Lower leg skin (tissue), 4 donors: ENCODE measurements at regions not wholly inside any gene's neighbourhood (a gene's known extent, or its start where the extent isn't known, plus 50 kb on each side); places are given as distances from the start of the nearest gene placed in this dataset.
"Not testable (repeated sequence)": the region's sequence is repeated elsewhere in the genome, so short reads cannot be mapped to it uniquely, and the experiment has no call there.

ENCODE experiments used
- DNase-seq, 2 donors: peaks; one replicate each; pipeline ENCODE4 v3.0.0-alpha.2; 2019; ENCODE audit warnings: low spot score in 2 of 2
- H3K4me3 ChIP-seq: fragments of 200-600 bp; sonication (generic); 2 replicates; pipeline ENCODE4 v1.5.1; 2017; ENCODE audit warnings: mild to moderate bottlenecking, low read depth; ENCODE audit not compliant: poor library complexity, severe bottlenecking
- CTCF ChIP-seq, 3 donors: fragments of 450-650 bp; IDR thresholded peaks; one replicate each; pipeline ENCODE4 v1.5.1; 2016; ENCODE audit warnings: antibody characterized with exemption in 3 of 3, mild to moderate bottlenecking in 3 of 3, moderate library complexity in 2 of 3
- POLR2A ChIP-seq, 2 donors: fragments of 450-650 bp; IDR thresholded peaks; one replicate each; pipeline ENCODE4 v1.6.1; 2016 to 2017; ENCODE audit warnings: antibody characterized with exemption in 2 of 2, mild to moderate bottlenecking in 1 of 2, moderate library complexity in 1 of 2
- WGBS, 2 donors: methylation state at CpG; one replicate each; pipeline ENCODE4 v1.1.5; 2018; 5-methylcytosine and 5-hydroxymethylcytosine counted together
- intact Hi-C: fragments of 100-400 bp; cut with DNase I; formaldehyde crosslinking; loops from one replicate; pipeline ENCODE4 v1.15.0; 2023; ENCODE audit warnings: low total_unique reads

GRCh38 chr3:153372326-153372725 is 210.3 kb downstream of the RAP2B start:
- DNase-seq, result peak in 1 of 2 donors; percentile 19
- intact Hi-C loops, result no loop called here
- WGBS, 2 donors, result 61 to 67% methylated on average over 5 of the region's 5 CpGs
- TF ChIP-seq POLR2A (IDR thresholded peaks at IDR 0.05) (no peak), CTCF (IDR thresholded peaks at IDR 0.05) (no peak)
- no peak overlapping the region for H3K4me3 ChIP-seq

GRCh38 chr3:153373606-153374005 is 211.6 kb downstream of the RAP2B start:
- no peak overlapping the region for H3K4me3 ChIP-seq
- no peak for DNase-seq
- intact Hi-C loops, result no loop called here
- TF ChIP-seq POLR2A (IDR thresholded peaks at IDR 0.05) (no peak), CTCF (IDR thresholded peaks at IDR 0.05) (no peak)
- 62 to 83% methylated on average over 2 of the region's 2 CpGs for WGBS, 2 donors

- DNase-seq, H3K4me3 ChIP-seq, intact Hi-C loops: not testable (repeated sequence)
- WGBS, 2 donors, result 90 to 96% methylated on average over 12 to 15 of the region's 24 CpGs
These were observed 216.3 kb downstream of the RAP2B start for GRCh38 chr3:153378366-153378765.

- intact Hi-C loops, result no loop called here
- 20 to 33% methylated on average over 1 of the region's 1 CpG for WGBS, 2 donors
- DNase-seq, result no peak
These were observed 217.5 kb downstream of the RAP2B start for GRCh38 chr3:153379516-153379915.

GRCh38 chr3:153385343-153385742 is 223.3 kb downstream of the RAP2B start:
- intact Hi-C loops, result no loop called here
- no peak for DNase-seq
- H3K4me3 ChIP-seq, result no peak overlapping the region
- TF ChIP-seq POLR2A (IDR thresholded peaks at IDR 0.05) (no peak), CTCF (IDR thresholded peaks at IDR 0.05) (no peak)

More at GRCh38 chr3:153379516-153379915, 217.5 kb downstream of the RAP2B start:
- TF ChIP-seq POLR2A (IDR thresholded peaks at IDR 0.05) (no peak), CTCF (IDR thresholded peaks at IDR 0.05) (no peak)
- no peak overlapping the region for H3K4me3 ChIP-seq

- WGBS, 2 donors, result 77 to 84% methylated on average over 2 of the region's 2 CpGs
- no peak overlapping the region for H3K4me3 ChIP-seq
- DNase-seq, result no peak
- intact Hi-C loops, result no loop called here
- TF ChIP-seq POLR2A (IDR thresholded peaks at IDR 0.05) (no peak), CTCF (IDR thresholded peaks at IDR 0.05) (no peak)
These were observed 230.3 kb downstream of the RAP2B start for GRCh38 chr3:153392363-153392762.
